Tibial nerve (tissue), 4 donors: ENCODE measurements at regions not wholly inside any gene's neighbourhood (a gene's known extent, or its start where the extent isn't known, plus 50 kb on each side); places are given as distances from the start of the nearest gene placed in this dataset.
"Not testable (repeated sequence)": the region's sequence is repeated elsewhere in the genome, so short reads cannot be mapped to it uniquely, and the experiment has no call there.

Source experiments
- EP300 ChIP-seq, 2 donors: sonication (generic); formaldehyde crosslinking; IDR thresholded peaks; one replicate each; pipeline ENCODE4 v1.6.1; 2017; ENCODE audit warnings: antibody characterized with exemption in 2 of 2, mild to moderate bottlenecking in 1 of 2
- POLR2A ChIP-seq, 2 donors: fragments of 450-650 bp; IDR thresholded peaks; one replicate each; pipeline ENCODE4 v1.6.1; 2017; ENCODE audit warnings: antibody characterized with exemption in 2 of 2, mild to moderate bottlenecking in 2 of 2, moderate library complexity in 2 of 2
- TF ChIP-seq, protein P1 (sequence below), 5 experiments: fragments of 200-600 bp in 3 of 5; fragments of 450-650 bp in 2 of 5; sonication (generic) in 3 of 5; IDR thresholded peaks; one replicate each; pipeline ENCODE4 v1.5.1; 2016 to 2019; ENCODE audit warnings: antibody characterized with exemption in 5 of 5, mild to moderate bottlenecking in 3 of 5, moderate library complexity in 2 of 5

- TF ChIP-seq, protein P1, sequence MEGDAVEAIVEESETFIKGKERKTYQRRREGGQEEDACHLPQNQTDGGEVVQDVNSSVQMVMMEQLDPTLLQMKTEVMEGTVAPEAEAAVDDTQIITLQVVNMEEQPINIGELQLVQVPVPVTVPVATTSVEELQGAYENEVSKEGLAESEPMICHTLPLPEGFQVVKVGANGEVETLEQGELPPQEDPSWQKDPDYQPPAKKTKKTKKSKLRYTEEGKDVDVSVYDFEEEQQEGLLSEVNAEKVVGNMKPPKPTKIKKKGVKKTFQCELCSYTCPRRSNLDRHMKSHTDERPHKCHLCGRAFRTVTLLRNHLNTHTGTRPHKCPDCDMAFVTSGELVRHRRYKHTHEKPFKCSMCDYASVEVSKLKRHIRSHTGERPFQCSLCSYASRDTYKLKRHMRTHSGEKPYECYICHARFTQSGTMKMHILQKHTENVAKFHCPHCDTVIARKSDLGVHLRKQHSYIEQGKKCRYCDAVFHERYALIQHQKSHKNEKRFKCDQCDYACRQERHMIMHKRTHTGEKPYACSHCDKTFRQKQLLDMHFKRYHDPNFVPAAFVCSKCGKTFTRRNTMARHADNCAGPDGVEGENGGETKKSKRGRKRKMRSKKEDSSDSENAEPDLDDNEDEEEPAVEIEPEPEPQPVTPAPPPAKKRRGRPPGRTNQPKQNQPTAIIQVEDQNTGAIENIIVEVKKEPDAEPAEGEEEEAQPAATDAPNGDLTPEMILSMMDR (IDR thresholded peaks at IDR 0.05) = not testable (repeated sequence)
- not testable (repeated sequence) for TF ChIP-seq POLR2A, EP300 (IDR thresholded peaks at IDR 0.05)
Measured at GRCh38 chr19:21606326-21606725, 100.9 kb downstream of the ZNF429 start.
